Nephron progenitor cell (in vitro differentiated cells): ENCODE measurements at regions not wholly inside any gene's neighbourhood (a gene's known extent, or its start where the extent isn't known, plus 50 kb on each side); places are given as distances from the start of the nearest gene placed in this dataset.

Experiments
- DNase-seq: peaks from one replicate; pipeline ENCODE4 v3.0.0; 2021
- H3K27ac Mint-ChIP-seq: 2 replicates; pipeline ENCODE4 v1.8.0; 2021; ENCODE audit warnings: mild to moderate bottlenecking, moderate library complexity, mixed read lengths
- H3K27me3 Mint-ChIP-seq: 2 replicates; pipeline ENCODE4 v1.8.0; 2021; ENCODE audit warnings: mild to moderate bottlenecking, low read depth, mixed read lengths; ENCODE audit not compliant: poor library complexity
- H3K36me3 Mint-ChIP-seq: 2 replicates; pipeline ENCODE4 v1.8.0; 2021; ENCODE audit warnings: low read depth, mixed read lengths
- H3K4me1 Mint-ChIP-seq: 2 replicates; pipeline ENCODE4 v1.8.0; 2021; ENCODE audit warnings: mixed read lengths
- H3K4me3 Mint-ChIP-seq: 2 replicates; pipeline ENCODE4 v1.8.0; 2021; ENCODE audit warnings: mild to moderate bottlenecking, moderate library complexity, mixed read lengths
- H3K9me3 Mint-ChIP-seq: 2 replicates; pipeline ENCODE4 v1.8.0; 2021; ENCODE audit warnings: mild to moderate bottlenecking, moderate library complexity, mixed read lengths
- CTCF ChIP-seq: fragments of 200-600 bp; sonication (generic); IDR thresholded peaks from 2 replicates; pipeline ENCODE4 v1.5.0; 2021; ENCODE audit warnings: antibody characterized with exemption

GRCh38 chr13:104436555-104436954, 1370.3 kb upstream of the SLC10A2 start:
- Mint-ChIP-seq H3K4me1 (no peaks in the 10 kb centered on the region), H3K4me3 (no peak overlapping the region), H3K9me3 (no peaks in the 10 kb centered on the region), H3K36me3 (no peaks in the 10 kb centered on the region), H3K27ac (no peak overlapping the region), H3K27me3 (no peaks in the 10 kb centered on the region)
- TF ChIP-seq CTCF = no peak
- no peak for DNase-seq

- DNase-seq = no peak
- Mint-ChIP-seq H3K27ac (no peak overlapping the region), H3K36me3 (no peaks in the 10 kb centered on the region), H3K4me1 (no peaks in the 10 kb centered on the region), H3K27me3 (no peaks in the 10 kb centered on the region), H3K9me3 (no peaks in the 10 kb centered on the region), H3K4me3 (no peak overlapping the region)
- no peak for TF ChIP-seq CTCF
These were observed 1365.7 kb upstream of the SLC10A2 start for GRCh38 chr13:104431895-104432294.

- peaks cover 6% of the 10 kb centered on the region for H3K4me1 Mint-ChIP-seq
- H3K4me3 Mint-ChIP-seq = no peak overlapping the region
- H3K27me3 Mint-ChIP-seq = no peaks in the 10 kb centered on the region
- H3K36me3 Mint-ChIP-seq = no peaks in the 10 kb centered on the region
- no peak overlapping the region for H3K27ac Mint-ChIP-seq
- DNase-seq = no peak
- H3K9me3 Mint-ChIP-seq = no peaks in the 10 kb centered on the region
- TF ChIP-seq CTCF = no peak
These were observed 1360.2 kb upstream of the SLC10A2 start for GRCh38 chr13:104426435-104426834.

- Mint-ChIP-seq H3K9me3 (no peaks in the 10 kb centered on the region), H3K4me1 (peaks cover 11% of the 10 kb centered on the region), H3K27me3 (no peaks in the 10 kb centered on the region), H3K36me3 (no peaks in the 10 kb centered on the region), H3K4me3 (no peak overlapping the region), H3K27ac (no peak overlapping the region)
- TF ChIP-seq CTCF = no peak
- no peak for DNase-seq
These were observed 1356.5 kb upstream of the SLC10A2 start for GRCh38 chr13:104422668-104423067.

- no peak for TF ChIP-seq CTCF
- Mint-ChIP-seq H3K27ac (no peak overlapping the region), H3K4me3 (no peak overlapping the region), H3K4me1 (peaks cover 18% of the 10 kb centered on the region), H3K27me3 (no peaks in the 10 kb centered on the region), H3K9me3 (no peaks in the 10 kb centered on the region), H3K36me3 (no peaks in the 10 kb centered on the region)
- DNase-seq = no peak
These were observed 1350.8 kb upstream of the SLC10A2 start for GRCh38 chr13:104416973-104417372.

GRCh38 chr13:104414771-104415170, 1348.6 kb upstream of the SLC10A2 start:
- Mint-ChIP-seq H3K36me3 (no peaks in the 10 kb centered on the region), H3K27ac (no peak overlapping the region), H3K27me3 (no peaks in the 10 kb centered on the region), H3K4me1 (peaks cover 18% of the 10 kb centered on the region), H3K4me3 (no peak overlapping the region), H3K9me3 (no peaks in the 10 kb centered on the region)
- TF ChIP-seq CTCF = no peak
- no peak for DNase-seq
